AG04450 (cell line): ENCODE measurements at regions not wholly inside any gene's neighbourhood (a gene's known extent, or its start where the extent isn't known, plus 50 kb on each side); places are given as distances from the start of the nearest gene placed in this dataset.

Experiments
- CTCF ChIA-PET: fragments of 300-600, 350-600 bp; formaldehyde crosslinking; extraction: SDS; loops from one replicate; lab custom pipeline; 2022; ENCODE audit warnings: antibody characterized with exemption, inconsistent platforms; lab: Charles Lee
- POLR2A ChIA-PET: fragments of 350-600 bp; formaldehyde crosslinking; extraction: SDS; loops from one replicate; lab custom pipeline; 2021; ENCODE audit warnings: antibody characterized with exemption, inconsistent platforms; lab: Yijun Ruan, JAX
- DNase-seq: peaks from one replicate; pipeline ENCODE4 v3.0.0-alpha.2; 2011; ENCODE audit warnings: low read depth, low spot score
- H3K27ac ChIP-seq: one replicate; pipeline ENCODE4 v1.5.1; 2012; ENCODE audit warnings: low read depth, low read length, control low read depth
- H3K27me3 ChIP-seq: one replicate; pipeline ENCODE4 v1.6.0; 2012; ENCODE audit warnings: low read length; ENCODE audit not compliant: control insufficient read depth, insufficient read depth
- H3K4me3 ChIP-seq: 2 replicates; pipeline ENCODE4 v1.5.1; 2011; ENCODE audit warnings: mild to moderate bottlenecking, low read depth, low read length, control low read depth
- H3K9me3 ChIP-seq: 2 replicates; pipeline ENCODE4 v1.5.1; 2012; ENCODE audit warnings: low read length; ENCODE audit not compliant: control insufficient read depth, insufficient read depth
- TF ChIP-seq, protein P1 (sequence below): IDR thresholded peaks from 2 replicates; pipeline ENCODE4 v1.5.1; 2011; ENCODE audit warnings: low read depth, low read length, control low read depth, inconsistent platforms

GRCh38 chr1:189538271-189538670 lies 939.4 kb downstream of the BRINP3 start:
- ChIA-PET POLR2A (no interaction called here), CTCF (no interaction called here)
- H3K27me3 ChIP-seq: no peaks in the 10 kb centered on the region
- no peaks in the 10 kb centered on the region for H3K9me3 ChIP-seq
- H3K27ac ChIP-seq: no peak overlapping the region
- H3K4me3 ChIP-seq: no peak overlapping the region
- TF ChIP-seq, protein P1, sequence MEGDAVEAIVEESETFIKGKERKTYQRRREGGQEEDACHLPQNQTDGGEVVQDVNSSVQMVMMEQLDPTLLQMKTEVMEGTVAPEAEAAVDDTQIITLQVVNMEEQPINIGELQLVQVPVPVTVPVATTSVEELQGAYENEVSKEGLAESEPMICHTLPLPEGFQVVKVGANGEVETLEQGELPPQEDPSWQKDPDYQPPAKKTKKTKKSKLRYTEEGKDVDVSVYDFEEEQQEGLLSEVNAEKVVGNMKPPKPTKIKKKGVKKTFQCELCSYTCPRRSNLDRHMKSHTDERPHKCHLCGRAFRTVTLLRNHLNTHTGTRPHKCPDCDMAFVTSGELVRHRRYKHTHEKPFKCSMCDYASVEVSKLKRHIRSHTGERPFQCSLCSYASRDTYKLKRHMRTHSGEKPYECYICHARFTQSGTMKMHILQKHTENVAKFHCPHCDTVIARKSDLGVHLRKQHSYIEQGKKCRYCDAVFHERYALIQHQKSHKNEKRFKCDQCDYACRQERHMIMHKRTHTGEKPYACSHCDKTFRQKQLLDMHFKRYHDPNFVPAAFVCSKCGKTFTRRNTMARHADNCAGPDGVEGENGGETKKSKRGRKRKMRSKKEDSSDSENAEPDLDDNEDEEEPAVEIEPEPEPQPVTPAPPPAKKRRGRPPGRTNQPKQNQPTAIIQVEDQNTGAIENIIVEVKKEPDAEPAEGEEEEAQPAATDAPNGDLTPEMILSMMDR: no peak
- DNase-seq: no peak

- POLR2A ChIA-PET: no interaction called here
- TF ChIP-seq, protein P1: no peak
- Histone ChIP-seq H3K27me3 (no peaks in the 10 kb centered on the region), H3K4me3 (no peak overlapping the region), H3K27ac (no peak overlapping the region), H3K9me3 (no peaks in the 10 kb centered on the region)
- CTCF ChIA-PET: interaction anchor here (0.6 kb wide), 1 partner anchor 52 kb away, joined by 9 read pairs; no protein-coding TSS in a partner anchor
- DNase-seq: no peak
Measured at GRCh38 chr1:189550498-189550897, 927.2 kb downstream of the BRINP3 start.

DNA sequence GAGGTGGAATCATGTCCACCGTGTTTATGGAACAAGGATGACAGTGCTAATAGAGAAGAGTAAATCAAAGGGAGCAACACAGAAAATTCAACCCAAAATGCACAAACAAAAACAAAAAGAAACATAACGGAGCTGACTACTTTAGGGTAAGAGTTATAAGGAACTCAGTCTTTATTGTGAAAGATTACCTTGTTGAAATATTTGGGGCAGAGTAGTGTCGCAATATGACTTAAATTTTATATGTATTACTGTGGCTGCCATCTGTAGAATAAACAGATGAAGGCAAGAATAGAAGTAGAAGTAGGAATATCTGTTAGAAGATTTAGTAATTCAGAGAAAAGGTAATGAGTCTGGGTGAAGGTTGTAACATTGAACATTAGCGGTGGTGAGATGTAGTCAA lies 913.9 kb downstream of the BRINP3 start:
- TF ChIP-seq, protein P1: no peak
- POLR2A ChIA-PET: no interaction called here

GRCh38 chr1:189567890-189568289 lies 909.8 kb downstream of the BRINP3 start:
- ChIA-PET CTCF (no interaction called here), POLR2A (no interaction called here)
- Histone ChIP-seq H3K9me3 (no peaks in the 10 kb centered on the region), H3K27ac (no peak overlapping the region), H3K4me3 (no peak overlapping the region), H3K27me3 (no peaks in the 10 kb centered on the region)
- DNase-seq: no peak
- TF ChIP-seq, protein P1: no peak

More for the DNA sequence above, 913.9 kb downstream of the BRINP3 start:
- Histone ChIP-seq H3K27ac (no peak overlapping the region), H3K9me3 (no peaks in the 10 kb centered on the region), H3K4me3 (no peak overlapping the region), H3K27me3 (no peaks in the 10 kb centered on the region)
- DNase-seq: no peak
- CTCF ChIA-PET: no interaction called here

DNA sequence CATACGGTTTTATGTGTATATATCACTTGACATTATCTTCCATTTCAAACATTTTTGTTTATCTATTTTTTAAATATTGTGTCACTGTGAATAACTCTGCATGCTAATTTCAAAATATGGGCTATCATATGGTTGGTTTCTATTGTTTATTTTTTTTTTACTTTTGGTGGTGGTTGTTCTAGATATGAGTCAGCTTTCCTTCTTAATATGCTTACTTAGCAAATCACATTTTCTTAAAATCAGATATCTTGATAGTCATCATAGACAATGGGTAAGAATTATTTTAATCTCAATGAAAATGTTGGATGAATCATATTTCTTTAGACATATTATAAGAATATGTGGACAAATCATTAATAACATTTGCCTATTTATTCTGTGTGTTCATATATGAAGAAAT lies 881.5 kb downstream of the BRINP3 start:
- Histone ChIP-seq H3K9me3 (no peaks in the 10 kb centered on the region), H3K27ac (no peak overlapping the region), H3K27me3 (no peaks in the 10 kb centered on the region), H3K4me3 (no peak overlapping the region)
- ChIA-PET POLR2A (no interaction called here), CTCF (no interaction called here)
- TF ChIP-seq, protein P1: no peak
- no peak for DNase-seq
